ENCODE measurements at regions not wholly inside any gene's neighbourhood (a gene's known extent, or its start where the extent isn't known, plus 50 kb on each side); places are given as distances from the start of the nearest gene placed in this dataset.

DNA sequence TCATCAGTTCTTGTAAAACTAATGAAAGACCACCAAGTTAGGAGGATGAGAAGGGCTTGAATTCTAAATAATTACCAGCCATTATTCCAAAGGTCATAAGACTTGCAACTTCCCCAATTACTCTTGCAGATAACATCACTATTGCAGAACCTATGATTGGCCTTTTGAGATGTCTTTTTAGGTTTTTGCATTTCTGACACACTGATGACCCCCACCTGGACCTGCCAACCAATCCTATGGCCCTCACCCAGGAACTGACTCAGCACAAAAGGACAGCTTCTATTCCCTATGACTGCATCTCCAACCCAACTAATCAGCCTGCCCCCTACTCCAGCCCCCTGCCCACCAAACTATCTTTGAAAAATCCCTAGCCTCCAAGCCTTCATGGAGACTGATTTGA is 111.5 kb upstream of the COPS8 start:
- Mint-ChIP-seq H3K4me1 (peaks cover 51% of the 10 kb centered on the region), H3K27me3 (ENCODE audit: low read depth) (no peaks in the 10 kb centered on the region), H3K36me3 (ENCODE audit: low read depth) (no peaks in the 10 kb centered on the region), H3K9me3 (no peaks in the 10 kb centered on the region), H3K27ac (ENCODE audit: unreplicated experiment) (no peak overlapping the region), H3K4me3 (no peak overlapping the region)
- no peak for DNase-seq (ENCODE audit: low read depth, low spot score)
- TF ChIP-seq CTCF (conservative IDR thresholded peaks at IDR 0.05), result no peak

GRCh38 chr2:236974752-236975151 is 110.9 kb upstream of the COPS8 start:
- DNase-seq (ENCODE audit: low read depth, low spot score), result no peak
- no peaks in the 10 kb centered on the region for H3K36me3 Mint-ChIP-seq (ENCODE audit: low read depth)
- no peaks in the 10 kb centered on the region for H3K27me3 Mint-ChIP-seq (ENCODE audit: low read depth)
- TF ChIP-seq CTCF (conservative IDR thresholded peaks at IDR 0.05), result no peak
- peaks cover 2% of the 10 kb centered on the region for H3K9me3 Mint-ChIP-seq
- H3K27ac Mint-ChIP-seq (ENCODE audit: unreplicated experiment), result no peak overlapping the region
- H3K4me1 Mint-ChIP-seq, result peaks cover 46% of the 10 kb centered on the region
- H3K4me3 Mint-ChIP-seq, result no peak overlapping the region

- no peak for TF ChIP-seq CTCF (conservative IDR thresholded peaks at IDR 0.05)
- peaks cover 2% of the 10 kb centered on the region for H3K9me3 Mint-ChIP-seq
- no peak overlapping the region for H3K4me3 Mint-ChIP-seq
- peaks cover 43% of the 10 kb centered on the region for H3K4me1 Mint-ChIP-seq
- no peaks in the 10 kb centered on the region for H3K27me3 Mint-ChIP-seq (ENCODE audit: low read depth)
- peak overlapping the region; percentile 30 for H3K27ac Mint-ChIP-seq (ENCODE audit: unreplicated experiment)
- DNase-seq (ENCODE audit: low read depth, low spot score), result no peak
- no peaks in the 10 kb centered on the region for H3K36me3 Mint-ChIP-seq (ENCODE audit: low read depth)
Observed at GRCh38 chr2:236975766-236976165, 109.9 kb upstream of the COPS8 start.

- Mint-ChIP-seq H3K27me3 (ENCODE audit: low read depth) (no peaks in the 10 kb centered on the region), H3K27ac (ENCODE audit: unreplicated experiment) (no peak overlapping the region), H3K4me3 (no peak overlapping the region), H3K36me3 (ENCODE audit: low read depth) (no peaks in the 10 kb centered on the region), H3K9me3 (peaks cover 2% of the 10 kb centered on the region), H3K4me1 (peaks cover 40% of the 10 kb centered on the region)
- DNase-seq (ENCODE audit: low read depth, low spot score), result no peak
- no peak for TF ChIP-seq CTCF (conservative IDR thresholded peaks at IDR 0.05)
Observed at GRCh38 chr2:236976266-236977062, 109.2 kb upstream of the COPS8 start.

DNA sequence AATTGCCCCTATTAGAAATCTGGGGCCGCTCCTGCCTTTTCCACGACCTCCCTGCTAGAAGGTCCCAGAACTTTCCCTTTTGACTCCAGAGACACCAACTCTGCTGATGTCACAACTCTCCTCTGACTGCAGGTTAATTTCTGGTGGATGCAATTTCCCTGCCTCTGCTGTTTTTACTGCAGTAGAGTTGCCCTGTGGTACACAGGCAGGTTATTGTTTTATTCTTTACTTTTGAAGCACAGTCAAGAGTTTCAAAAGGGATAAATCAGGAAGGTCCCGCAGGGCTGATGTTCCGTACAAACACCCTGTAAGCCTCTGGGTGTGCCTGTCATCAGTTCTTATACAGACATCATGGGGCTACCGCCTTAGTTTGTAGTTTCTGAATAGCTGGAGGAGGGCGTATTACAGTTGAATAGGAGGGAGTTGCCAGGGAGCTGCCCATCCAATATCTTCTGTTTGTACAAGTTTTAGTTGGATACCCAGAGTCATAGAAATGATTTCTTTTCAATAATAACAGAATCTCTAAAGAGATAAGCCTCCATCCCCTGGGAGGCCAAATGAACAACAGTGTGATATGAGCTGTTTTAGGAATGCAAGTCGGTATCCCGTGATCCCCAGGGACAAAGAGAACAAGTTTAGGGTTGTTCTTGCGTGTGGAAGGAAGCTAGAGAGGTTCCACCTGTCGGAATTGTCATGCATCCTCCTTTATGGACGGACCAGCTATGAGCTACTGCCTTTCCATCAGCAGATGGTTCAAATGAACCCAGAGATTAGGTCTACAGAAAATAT is 108.4 kb upstream of the COPS8 start:
- Mint-ChIP-seq H3K4me1 (peaks cover 35% of the 10 kb centered on the region), H3K4me3 (no peak overlapping the region), H3K27me3 (ENCODE audit: low read depth) (no peaks in the 10 kb centered on the region), H3K9me3 (peaks cover 2% of the 10 kb centered on the region), H3K27ac (ENCODE audit: unreplicated experiment) (no peak overlapping the region), H3K36me3 (ENCODE audit: low read depth) (no peaks in the 10 kb centered on the region)
- no peak for TF ChIP-seq CTCF (conservative IDR thresholded peaks at IDR 0.05)
- DNase-seq (ENCODE audit: low read depth, low spot score), result no peak

All from neural crest cell (in vitro differentiated cells).